ENCODE measurements at regions not wholly inside any gene's neighbourhood (a gene's known extent, or its start where the extent isn't known, plus 50 kb on each side); places are given as distances from the start of the nearest gene placed in this dataset.

DNA sequence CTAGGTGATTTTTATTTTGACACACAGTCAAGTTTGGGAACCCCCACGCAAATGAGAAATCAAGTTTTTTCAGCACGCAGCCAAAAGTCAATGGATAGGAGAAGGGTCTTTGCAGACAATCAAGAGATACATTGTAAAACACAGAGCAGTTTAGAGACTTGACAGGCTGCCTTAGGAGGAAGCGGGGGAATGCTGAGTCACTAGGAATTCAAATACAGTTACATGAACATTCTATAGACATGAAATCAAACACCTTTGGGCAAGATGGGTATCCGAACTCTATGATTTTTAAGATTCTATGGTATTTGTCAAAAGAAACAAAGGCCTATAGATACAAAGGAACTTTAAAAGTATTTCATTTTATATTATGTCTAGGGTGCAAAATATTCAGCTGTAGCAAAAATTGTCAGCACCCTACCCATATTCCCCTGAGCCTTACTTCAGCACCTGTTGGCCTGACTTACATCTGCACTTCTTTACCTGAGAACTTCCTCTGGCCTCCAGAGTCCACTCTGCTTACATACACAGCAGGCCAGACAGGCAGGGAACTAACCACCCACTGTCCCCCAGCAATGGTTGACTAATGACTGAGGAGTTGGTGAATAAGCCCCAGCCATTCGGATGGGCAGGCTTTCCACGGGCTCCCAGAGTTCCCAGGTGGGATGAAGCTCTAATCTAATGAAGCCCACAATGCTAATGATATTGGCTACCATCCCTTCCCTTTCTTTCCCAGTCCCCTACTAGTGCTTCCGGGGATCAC, 289.3 kb upstream of the RORA start:
- TF ChIP-seq, protein P1, sequence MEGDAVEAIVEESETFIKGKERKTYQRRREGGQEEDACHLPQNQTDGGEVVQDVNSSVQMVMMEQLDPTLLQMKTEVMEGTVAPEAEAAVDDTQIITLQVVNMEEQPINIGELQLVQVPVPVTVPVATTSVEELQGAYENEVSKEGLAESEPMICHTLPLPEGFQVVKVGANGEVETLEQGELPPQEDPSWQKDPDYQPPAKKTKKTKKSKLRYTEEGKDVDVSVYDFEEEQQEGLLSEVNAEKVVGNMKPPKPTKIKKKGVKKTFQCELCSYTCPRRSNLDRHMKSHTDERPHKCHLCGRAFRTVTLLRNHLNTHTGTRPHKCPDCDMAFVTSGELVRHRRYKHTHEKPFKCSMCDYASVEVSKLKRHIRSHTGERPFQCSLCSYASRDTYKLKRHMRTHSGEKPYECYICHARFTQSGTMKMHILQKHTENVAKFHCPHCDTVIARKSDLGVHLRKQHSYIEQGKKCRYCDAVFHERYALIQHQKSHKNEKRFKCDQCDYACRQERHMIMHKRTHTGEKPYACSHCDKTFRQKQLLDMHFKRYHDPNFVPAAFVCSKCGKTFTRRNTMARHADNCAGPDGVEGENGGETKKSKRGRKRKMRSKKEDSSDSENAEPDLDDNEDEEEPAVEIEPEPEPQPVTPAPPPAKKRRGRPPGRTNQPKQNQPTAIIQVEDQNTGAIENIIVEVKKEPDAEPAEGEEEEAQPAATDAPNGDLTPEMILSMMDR (IDR thresholded peaks at IDR 0.05), result no peak
- no peak for TF ChIP-seq POLR2A (IDR thresholded peaks at IDR 0.05)
- no peak for DNase-seq
- no peak overlapping the region for H3K27ac ChIP-seq
- H3K4me1 ChIP-seq, result no peaks in the 10 kb centered on the region
- no peaks in the 10 kb centered on the region for H3K36me3 ChIP-seq
- H3K27me3 ChIP-seq, result no peaks in the 10 kb centered on the region
- H3K9me3 ChIP-seq, result no peaks in the 10 kb centered on the region
- intact Hi-C loops (cut with DNase I), result no loop called here
- H3K4me3 ChIP-seq, result no peak overlapping the region
- WGBS, 2 donors, result 88 to 90% methylated on average over 7 of the region's 7 CpGs

DNA sequence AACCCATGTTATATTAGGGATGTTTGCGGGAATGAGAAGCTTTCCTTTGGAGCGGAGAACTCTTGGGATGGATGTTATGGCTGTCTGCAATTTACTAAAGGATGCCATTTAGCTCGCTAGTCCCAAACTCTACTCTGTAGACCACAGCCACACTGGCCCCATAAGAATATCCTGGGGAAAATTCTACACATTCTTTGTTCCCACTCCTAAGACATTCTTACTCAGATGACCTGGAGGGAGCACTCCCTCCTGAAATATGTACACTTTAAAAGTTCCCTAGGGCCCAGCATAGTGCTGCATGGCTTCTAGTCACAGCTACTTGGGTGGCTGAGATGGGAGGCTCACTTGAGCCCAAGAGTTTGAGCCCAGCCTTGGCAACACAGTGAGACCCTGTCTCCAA, 288.7 kb upstream of the RORA start:
- TF ChIP-seq EP300 (IDR thresholded peaks at IDR 0.05) (no peak), POLR2A (IDR thresholded peaks at IDR 0.05) (no peak), POLR2AphosphoS5 (IDR thresholded peaks at IDR 0.05) (no peak)
- TF ChIP-seq, protein P1 (IDR thresholded peaks at IDR 0.05), result no peak
- H3K27me3 ChIP-seq, result no peaks in the 10 kb centered on the region
- no peak overlapping the region for H3K27ac ChIP-seq
- no peaks in the 10 kb centered on the region for H3K36me3 ChIP-seq
- no peak overlapping the region for H3K4me3 ChIP-seq
- no peaks in the 10 kb centered on the region for H3K4me1 ChIP-seq
- WGBS, 2 donors, result 93 to 97% methylated on average over 3 of the region's 3 CpGs
- no peaks in the 10 kb centered on the region for H3K9me3 ChIP-seq
- intact Hi-C loops (cut with DNase I), result no loop called here
- no peak for DNase-seq

DNA sequence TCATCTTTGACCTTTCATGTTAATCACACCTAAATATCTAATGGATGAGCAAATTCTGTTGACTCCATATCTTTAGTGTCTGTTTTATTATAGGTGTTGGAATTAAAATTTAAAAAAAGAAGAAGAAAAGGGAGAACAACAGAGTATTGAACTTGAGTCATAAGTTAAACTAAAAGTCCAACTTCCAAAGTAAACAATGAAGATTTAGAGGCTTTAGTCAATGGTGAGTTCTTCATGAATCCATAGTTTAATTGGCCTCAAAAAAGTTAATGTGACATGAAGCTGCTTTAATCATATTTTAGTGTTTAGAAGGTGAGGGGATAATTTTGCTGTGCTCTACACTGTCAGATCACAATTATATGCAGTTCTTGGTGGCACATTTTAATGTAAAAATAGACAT, 288.2 kb upstream of the RORA start:
- H3K9me3 ChIP-seq, result no peaks in the 10 kb centered on the region
- TF ChIP-seq EP300 (IDR thresholded peaks at IDR 0.05) (no peak), POLR2A (IDR thresholded peaks at IDR 0.05) (no peak), POLR2AphosphoS5 (IDR thresholded peaks at IDR 0.05) (no peak)
- TF ChIP-seq, protein P1 (IDR thresholded peaks at IDR 0.05), result no peak
- intact Hi-C loops (cut with DNase I), result no loop called here
- H3K4me3 ChIP-seq, result no peak overlapping the region
- no peak overlapping the region for H3K27ac ChIP-seq
- H3K36me3 ChIP-seq, result no peaks in the 10 kb centered on the region
- H3K4me1 ChIP-seq, result no peaks in the 10 kb centered on the region
- H3K27me3 ChIP-seq, result no peaks in the 10 kb centered on the region
- no peak for DNase-seq

DNA sequence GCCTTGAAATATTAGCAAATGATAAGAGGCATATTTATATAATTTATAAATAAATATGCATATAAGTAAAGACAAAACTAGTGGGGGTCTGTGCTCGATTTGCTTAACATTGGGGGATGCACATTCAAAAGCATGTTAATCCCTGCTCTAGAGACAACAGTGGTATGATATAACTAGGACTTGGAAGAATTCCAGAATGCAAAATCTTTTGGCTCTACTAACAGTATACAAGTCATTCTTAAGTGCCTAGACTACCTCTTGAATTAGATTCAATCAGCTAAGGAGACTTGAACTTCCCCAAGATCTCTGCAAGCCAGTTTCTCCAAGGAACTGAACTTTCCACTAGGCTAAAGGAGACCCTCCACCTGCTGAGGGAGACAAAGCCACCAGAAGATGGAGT, 282.7 kb upstream of the RORA start:
- 52 to 67% methylated on average over 1 of the region's 1 CpG for WGBS, 2 donors
- intact Hi-C loops (cut with DNase I), result no loop called here
- Histone ChIP-seq H3K4me1 (no peaks in the 10 kb centered on the region), H3K4me3 (no peak overlapping the region), H3K27ac (no peak overlapping the region), H3K9me3 (no peaks in the 10 kb centered on the region), H3K27me3 (no peaks in the 10 kb centered on the region), H3K36me3 (no peaks in the 10 kb centered on the region)
- TF ChIP-seq EP300 (IDR thresholded peaks at IDR 0.05) (no peak), POLR2A (IDR thresholded peaks at IDR 0.05) (no peak), POLR2AphosphoS5 (IDR thresholded peaks at IDR 0.05) (no peak)
- TF ChIP-seq, protein P1 (IDR thresholded peaks at IDR 0.05), result no peak
- no peak for DNase-seq

DNA sequence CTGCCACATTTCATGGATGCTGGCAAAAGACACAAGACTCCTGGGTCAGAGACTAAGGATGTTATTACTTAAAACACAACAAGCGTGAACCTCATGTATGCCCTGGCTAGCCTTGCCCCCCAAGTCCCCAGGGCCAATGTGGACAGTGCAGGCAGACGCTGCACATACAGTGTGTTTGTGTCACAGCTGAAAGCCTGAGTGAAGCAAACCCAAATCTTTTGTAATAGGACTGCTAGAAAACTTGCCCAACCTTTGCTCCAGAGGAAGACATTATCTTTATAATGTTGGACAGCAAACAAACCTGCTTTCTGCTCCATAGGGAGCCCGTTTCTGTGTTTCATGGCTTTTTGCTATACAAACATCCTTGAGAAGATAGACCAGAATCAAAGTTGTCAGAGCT, 282.0 kb upstream of the RORA start:
- H3K4me1 ChIP-seq, result no peaks in the 10 kb centered on the region
- no peaks in the 10 kb centered on the region for H3K36me3 ChIP-seq
- no peak for TF ChIP-seq POLR2AphosphoS5 (IDR thresholded peaks at IDR 0.05)
- no peak for TF ChIP-seq EP300 (IDR thresholded peaks at IDR 0.05)
- TF ChIP-seq, protein P1 (IDR thresholded peaks at IDR 0.05), result no peak
- no peak for TF ChIP-seq POLR2A (IDR thresholded peaks at IDR 0.05)
- H3K4me3 ChIP-seq, result no peak overlapping the region
- 51 to 71% methylated on average over 3 of the region's 3 CpGs for WGBS, 2 donors
- no peak overlapping the region for H3K27ac ChIP-seq
- intact Hi-C loops (cut with DNase I), result no loop called here
- H3K27me3 ChIP-seq, result no peaks in the 10 kb centered on the region
- DNase-seq, result no peak
- no peaks in the 10 kb centered on the region for H3K9me3 ChIP-seq
